ENCODE measurements at regions not wholly inside any gene's neighbourhood (a gene's known extent, or its start where the extent isn't known, plus 50 kb on each side); places are given as distances from the start of the nearest gene placed in this dataset.
A peak's percentile ranks its signal among the peaks of the same experiment; 100 is the strongest.
"Not testable (repeated sequence)": the region's sequence is repeated elsewhere in the genome, so short reads cannot be mapped to it uniquely, and the experiment has no call there.

DNA sequence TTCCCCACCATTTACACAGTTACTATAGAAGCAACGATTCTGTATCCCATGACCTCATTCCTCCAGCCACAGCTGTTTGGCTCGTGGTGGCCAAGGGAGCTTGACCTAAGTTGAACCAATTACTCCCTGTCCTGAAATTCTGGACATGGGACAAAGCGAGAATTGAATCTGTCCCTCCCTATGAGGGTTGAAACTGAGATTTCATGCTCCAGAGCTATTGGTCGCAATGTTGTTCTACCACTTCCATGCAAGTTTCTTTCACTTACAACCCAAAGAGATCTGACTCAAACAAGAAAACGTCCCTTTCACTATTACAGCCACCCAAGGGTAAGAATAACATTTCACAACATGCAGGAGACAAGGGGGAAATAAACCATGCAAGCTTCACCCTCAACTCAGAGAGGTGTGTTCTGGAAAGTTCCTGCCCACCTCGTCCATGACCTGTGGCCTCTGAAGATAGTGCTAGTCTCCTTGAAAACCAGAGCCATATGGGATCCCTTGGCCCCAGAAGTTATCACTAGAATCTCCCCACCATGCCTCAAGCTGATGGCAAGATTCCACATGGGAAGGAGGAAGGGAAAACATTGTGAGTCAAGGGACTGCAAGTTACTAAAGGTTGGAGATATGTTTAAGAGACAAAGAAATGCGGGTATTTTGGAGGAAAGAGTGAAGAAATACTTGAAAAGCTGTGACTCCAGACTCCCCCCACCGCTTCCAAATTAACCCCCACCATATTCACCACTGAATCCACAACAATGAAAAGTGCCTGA lies 74.5 kb upstream of the SRSF6 start:
- H3K4me1 ChIP-seq, result no peaks in the 10 kb centered on the region
- no peaks in the 10 kb centered on the region for H3K36me3 ChIP-seq (ENCODE audit: insufficient read depth in 1 of 2, low read depth in 1 of 2)
- no peak overlapping the region for H3K27ac ChIP-seq
- DNase-seq (peak in 1 of 2 donors; percentile 60), ATAC-seq (peak in 1 of 4 donors; percentile 54)
- intact Hi-C loops (cut with DNase I), result no loop called here
- WGBS, 3 donors, result 25 to 31% (median 30%) methylated on average over 8 of the region's 8 CpGs
- no peaks in the 10 kb centered on the region for H3K27me3 ChIP-seq (ENCODE audit: insufficient read depth in 3 of 3, low read length in 2 of 3)
- no peak overlapping the region for H3K4me3 ChIP-seq
- TF ChIP-seq, protein P1, sequence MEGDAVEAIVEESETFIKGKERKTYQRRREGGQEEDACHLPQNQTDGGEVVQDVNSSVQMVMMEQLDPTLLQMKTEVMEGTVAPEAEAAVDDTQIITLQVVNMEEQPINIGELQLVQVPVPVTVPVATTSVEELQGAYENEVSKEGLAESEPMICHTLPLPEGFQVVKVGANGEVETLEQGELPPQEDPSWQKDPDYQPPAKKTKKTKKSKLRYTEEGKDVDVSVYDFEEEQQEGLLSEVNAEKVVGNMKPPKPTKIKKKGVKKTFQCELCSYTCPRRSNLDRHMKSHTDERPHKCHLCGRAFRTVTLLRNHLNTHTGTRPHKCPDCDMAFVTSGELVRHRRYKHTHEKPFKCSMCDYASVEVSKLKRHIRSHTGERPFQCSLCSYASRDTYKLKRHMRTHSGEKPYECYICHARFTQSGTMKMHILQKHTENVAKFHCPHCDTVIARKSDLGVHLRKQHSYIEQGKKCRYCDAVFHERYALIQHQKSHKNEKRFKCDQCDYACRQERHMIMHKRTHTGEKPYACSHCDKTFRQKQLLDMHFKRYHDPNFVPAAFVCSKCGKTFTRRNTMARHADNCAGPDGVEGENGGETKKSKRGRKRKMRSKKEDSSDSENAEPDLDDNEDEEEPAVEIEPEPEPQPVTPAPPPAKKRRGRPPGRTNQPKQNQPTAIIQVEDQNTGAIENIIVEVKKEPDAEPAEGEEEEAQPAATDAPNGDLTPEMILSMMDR (IDR thresholded peaks at IDR 0.05), result no peak
- no peaks in the 10 kb centered on the region for H3K9me3 ChIP-seq

DNA sequence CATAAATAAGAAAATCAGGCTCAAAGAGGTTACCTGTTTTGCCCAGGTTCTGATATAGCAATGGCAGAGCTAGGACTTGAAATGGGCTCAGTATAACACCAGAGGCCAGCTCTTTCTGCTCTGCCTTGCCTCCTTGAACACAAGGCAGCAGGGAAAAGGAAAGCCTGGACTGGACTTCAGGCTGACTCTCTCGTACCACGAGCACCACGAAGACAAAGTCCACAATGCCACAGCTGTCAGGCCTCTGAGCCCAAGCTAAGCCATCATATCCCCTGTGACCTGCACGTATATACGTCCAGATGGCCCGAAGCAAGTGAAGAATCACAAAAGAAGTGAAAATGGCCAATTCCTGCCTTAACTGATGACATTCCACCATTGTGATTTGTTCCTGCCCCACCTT lies 75.6 kb upstream of the SRSF6 start:
- ATAC-seq; H3K36me3 ChIP-seq (ENCODE audit: insufficient read depth in 1 of 2, low read depth in 1 of 2); DNase-seq; intact Hi-C loops (cut with DNase I); H3K9me3 ChIP-seq; H3K27ac ChIP-seq; H3K4me3 ChIP-seq; H3K4me1 ChIP-seq; H3K27me3 ChIP-seq (ENCODE audit: insufficient read depth in 3 of 3, low read length in 2 of 3): not testable (repeated sequence)
- WGBS, 3 donors, result 45 to 60% (median 58%) methylated on average over 6 of the region's 6 CpGs

DNA sequence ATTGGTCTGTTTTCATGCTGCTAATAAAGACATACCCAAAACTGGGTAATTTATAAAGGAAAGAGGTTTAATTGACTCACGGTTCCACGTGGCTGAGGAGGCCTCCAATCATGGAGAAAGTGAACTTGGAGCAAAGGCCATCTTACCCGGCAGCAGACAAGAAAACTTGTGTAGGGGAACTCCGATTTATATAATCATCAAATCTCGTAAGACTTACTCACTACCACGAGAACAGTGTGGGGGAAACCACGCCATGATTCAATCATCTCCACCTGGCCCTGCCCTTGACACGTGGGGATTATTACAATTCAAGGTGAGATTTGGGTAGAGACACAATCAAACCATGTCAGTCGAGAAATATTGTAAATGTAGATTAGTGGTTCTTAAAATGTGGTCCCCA lies 76.2 kb upstream of the SRSF6 start:
- H3K27me3 ChIP-seq (ENCODE audit: insufficient read depth in 3 of 3, low read length in 2 of 3); H3K36me3 ChIP-seq (ENCODE audit: insufficient read depth in 1 of 2, low read depth in 1 of 2); H3K4me3 ChIP-seq; ATAC-seq; H3K27ac ChIP-seq; H3K4me1 ChIP-seq; H3K9me3 ChIP-seq; DNase-seq; intact Hi-C loops (cut with DNase I): not testable (repeated sequence)
- 80 to 87% (median 81%) methylated on average over 9 of the region's 9 CpGs for WGBS, 3 donors

DNA sequence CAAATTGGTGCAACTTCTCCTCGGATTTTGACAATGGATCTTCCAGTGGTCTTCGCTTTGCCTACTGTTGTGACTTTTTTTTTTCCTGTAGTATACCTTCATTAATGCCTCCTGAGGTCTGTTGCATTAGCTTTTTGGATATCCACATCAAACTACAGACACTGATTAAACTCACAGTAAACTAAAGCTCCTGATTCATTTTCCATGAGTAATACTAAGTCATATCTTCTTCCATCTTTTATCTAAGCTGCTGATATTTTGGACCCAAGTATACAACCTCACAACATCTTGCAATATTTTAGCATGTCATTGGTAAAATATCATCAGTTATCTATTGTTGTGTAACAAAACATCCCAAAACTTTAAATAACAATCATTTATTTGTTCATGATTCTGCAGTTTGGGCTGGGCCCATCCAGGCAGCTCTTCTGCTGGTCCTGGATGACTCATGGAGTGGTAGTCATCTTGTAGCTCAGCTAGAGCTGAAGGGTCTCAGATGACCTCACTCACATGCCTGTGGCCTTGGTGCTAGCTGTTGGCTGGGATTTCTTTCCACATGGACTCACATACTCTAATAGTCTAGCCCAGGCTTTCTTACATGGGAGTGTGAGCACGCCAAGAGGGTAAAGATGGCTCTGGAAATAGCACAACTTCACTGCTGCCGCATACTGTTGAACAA lies 78.3 kb upstream of the SRSF6 start:
- 72 to 83% (median 79%) methylated on average over 4 of the region's 4 CpGs for WGBS, 3 donors
- no peak overlapping the region for H3K27ac ChIP-seq
- no peak for ATAC-seq

DNA sequence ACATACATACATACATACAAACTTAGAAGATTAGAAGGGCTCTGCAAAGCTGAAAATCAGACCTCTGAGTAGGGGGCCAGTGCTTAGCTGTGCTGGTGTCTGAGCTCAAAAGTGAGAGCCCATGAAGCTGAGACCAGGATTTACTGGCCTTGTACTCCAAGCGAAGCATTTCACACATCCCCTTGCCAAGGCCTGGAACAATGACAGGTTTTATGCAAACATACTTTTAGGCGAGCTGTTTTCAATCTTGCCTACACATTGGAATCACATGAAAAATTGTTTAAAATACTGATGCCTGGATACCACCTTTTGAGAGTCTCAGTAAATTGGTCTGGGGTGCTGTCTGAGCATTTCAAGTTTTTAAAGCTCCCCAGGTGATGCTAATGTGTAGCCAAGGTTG lies 80.9 kb upstream of the SRSF6 start:
- Histone ChIP-seq H3K4me3 (no peak overlapping the region), H3K4me1 (no peaks in the 10 kb centered on the region), H3K27me3 (ENCODE audit: insufficient read depth in 3 of 3, low read length in 2 of 3) (no peaks in the 10 kb centered on the region), H3K9me3 (no peaks in the 10 kb centered on the region), H3K27ac (no peak overlapping the region), H3K36me3 (ENCODE audit: insufficient read depth in 1 of 2, low read depth in 1 of 2) (no peaks in the 10 kb centered on the region)
- intact Hi-C loops (cut with DNase I), result no loop called here
- ATAC-seq (no peak), DNase-seq (no peak)
- WGBS, 3 donors, result 51 to 62% (median 54%) methylated on average over 2 of the region's 2 CpGs
- TF ChIP-seq, protein P1 (IDR thresholded peaks at IDR 0.05), result no peak

More for the DNA sequence above, 78.3 kb upstream of the SRSF6 start:
- intact Hi-C loops (cut with DNase I), result no loop called here
- no peak overlapping the region for H3K4me3 ChIP-seq
- H3K36me3 ChIP-seq (ENCODE audit: insufficient read depth in 1 of 2, low read depth in 1 of 2), result no peaks in the 10 kb centered on the region
- H3K27me3 ChIP-seq (ENCODE audit: insufficient read depth in 3 of 3, low read length in 2 of 3), result no peaks in the 10 kb centered on the region
- H3K4me1 ChIP-seq, result no peaks in the 10 kb centered on the region
- no peaks in the 10 kb centered on the region for H3K9me3 ChIP-seq
- no peak for DNase-seq
- TF ChIP-seq, protein P1 (IDR thresholded peaks at IDR 0.05), result no peak

All from psoas muscle (tissue), 7 donors.